ENCODE measurements at regions not wholly inside any gene's neighbourhood (a gene's known extent, or its start where the extent isn't known, plus 50 kb on each side); places are given as distances from the start of the nearest gene placed in this dataset.

- TF ChIP-seq CTCF (IDR thresholded peaks at IDR 0.05 in 2 of 3, conservative IDR thresholded peaks at IDR 0.05 in 1 of 3; ENCODE audit: borderline replicate concordance in 1 of 3, insufficient read depth in 1 of 3, low read depth in 2 of 3, low read length in 2 of 3) (no peak), POLR2A (IDR thresholded peaks at IDR 0.05; ENCODE audit: borderline replicate concordance, extremely low read depth, insufficient read depth, insufficient read length) (no peak), SRF (IDR thresholded peaks at IDR 0.05; ENCODE audit: low read depth) (no peak), SIN3A (IDR thresholded peaks at IDR 0.05; ENCODE audit: low read depth) (no peak), EZH2phosphoT487 (IDR thresholded peaks at IDR 0.05; ENCODE audit: borderline replicate concordance) (no peak)
Measured at GRCh38 chr6:164579035-164579434, 730.4 kb downstream of the C6orf118 start.
